Mammary epithelial cell (primary cell): ENCODE measurements at regions not wholly inside any gene's neighbourhood (a gene's known extent, or its start where the extent isn't known, plus 50 kb on each side); places are given as distances from the start of the nearest gene placed in this dataset.

Source experiments
- EZH2 ChIP-seq: IDR thresholded peaks from 2 replicates; pipeline ENCODE4 v1.6.1; 2012; ENCODE audit warnings: low read length, inconsistent platforms, borderline replicate concordance
- TF ChIP-seq, protein P1 (sequence below), 2 donors: IDR thresholded peaks in 1 of 2; conservative IDR thresholded peaks in 1 of 2; 2 replicates each; pipeline ENCODE4 v1.5.1; 2011 to 2012; ENCODE audit warnings: inconsistent platforms in 2 of 2, low read length in 2 of 2, mild to moderate bottlenecking in 2 of 2, control low read depth in 1 of 2, low read depth in 1 of 2; ENCODE audit not compliant: insufficient read depth in 1 of 2; ENCODE audit errors: extremely low read depth in 1 of 2

DNA sequence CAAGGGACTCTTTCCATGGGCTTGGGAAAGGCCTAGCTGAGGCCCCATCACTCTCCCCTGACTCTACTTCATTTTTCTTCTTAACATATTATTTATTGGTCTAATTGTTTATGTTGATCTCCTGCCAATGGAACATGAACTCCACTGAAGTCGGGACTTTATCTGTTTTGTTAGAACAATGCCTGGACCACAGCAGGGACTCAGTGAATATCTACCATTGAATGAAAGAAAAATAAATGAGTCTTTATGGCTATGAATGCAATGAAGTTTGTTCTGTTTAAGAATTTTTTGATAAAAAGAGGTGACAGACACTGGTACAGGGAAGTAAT, 112.3 kb downstream of the ADAMTS15 start:
- TF ChIP-seq, protein P1, sequence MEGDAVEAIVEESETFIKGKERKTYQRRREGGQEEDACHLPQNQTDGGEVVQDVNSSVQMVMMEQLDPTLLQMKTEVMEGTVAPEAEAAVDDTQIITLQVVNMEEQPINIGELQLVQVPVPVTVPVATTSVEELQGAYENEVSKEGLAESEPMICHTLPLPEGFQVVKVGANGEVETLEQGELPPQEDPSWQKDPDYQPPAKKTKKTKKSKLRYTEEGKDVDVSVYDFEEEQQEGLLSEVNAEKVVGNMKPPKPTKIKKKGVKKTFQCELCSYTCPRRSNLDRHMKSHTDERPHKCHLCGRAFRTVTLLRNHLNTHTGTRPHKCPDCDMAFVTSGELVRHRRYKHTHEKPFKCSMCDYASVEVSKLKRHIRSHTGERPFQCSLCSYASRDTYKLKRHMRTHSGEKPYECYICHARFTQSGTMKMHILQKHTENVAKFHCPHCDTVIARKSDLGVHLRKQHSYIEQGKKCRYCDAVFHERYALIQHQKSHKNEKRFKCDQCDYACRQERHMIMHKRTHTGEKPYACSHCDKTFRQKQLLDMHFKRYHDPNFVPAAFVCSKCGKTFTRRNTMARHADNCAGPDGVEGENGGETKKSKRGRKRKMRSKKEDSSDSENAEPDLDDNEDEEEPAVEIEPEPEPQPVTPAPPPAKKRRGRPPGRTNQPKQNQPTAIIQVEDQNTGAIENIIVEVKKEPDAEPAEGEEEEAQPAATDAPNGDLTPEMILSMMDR (conservative IDR thresholded peaks at IDR 0.05 in 1 of 2, IDR thresholded peaks at IDR 0.05 in 1 of 2; ENCODE audit: extremely low read depth in 1 of 2, insufficient read depth in 1 of 2, low read depth in 1 of 2, low read length in 2 of 2) = no peak
- TF ChIP-seq EZH2 = no peak
